Aorta (tissue), 5 donors: ENCODE measurements at regions not wholly inside any gene's neighbourhood (a gene's known extent, or its start where the extent isn't known, plus 50 kb on each side); places are given as distances from the start of the nearest gene placed in this dataset.

ENCODE experiments used
- ATAC-seq: fragments of 200-7000 bp; cut with Tn5 transposase; one replicate; pipeline ENCODE4 v1.9.1; 2022; ENCODE audit warnings: moderate library complexity; ENCODE audit not compliant: low FRiP score
- DNase-seq, 2 donors: peaks; one replicate each; pipeline ENCODE4 v3.0.0-alpha.2; 2020
- H3K27ac ChIP-seq, 2 donors: one replicate each; pipeline ENCODE4 v1.5.1; 2013; ENCODE audit warnings: low read length in 2 of 2, mild to moderate bottlenecking in 2 of 2, moderate library complexity in 2 of 2, control low read depth in 1 of 2, inconsistent platforms in 1 of 2, low read depth in 1 of 2
- H3K27me3 ChIP-seq, 2 donors: one replicate each; pipeline ENCODE4 v1.6.1; 2013; ENCODE audit warnings: control low read depth in 1 of 2, low read length in 1 of 2, mild to moderate bottlenecking in 1 of 2, moderate library complexity in 1 of 2; ENCODE audit not compliant: insufficient read depth in 2 of 2, control insufficient read depth in 1 of 2
- H3K36me3 ChIP-seq, 2 donors: one replicate each; pipeline ENCODE4 v1.6.1; 2013; ENCODE audit warnings: control low read depth in 1 of 2, low read length in 1 of 2, mild to moderate bottlenecking in 1 of 2; ENCODE audit not compliant: insufficient read depth in 2 of 2, control insufficient read depth in 1 of 2
- H3K4me1 ChIP-seq, 2 donors: one replicate each; pipeline ENCODE4 v1.6.1; 2013; ENCODE audit warnings: low read length in 2 of 2, control low read depth in 1 of 2, mild to moderate bottlenecking in 1 of 2, moderate library complexity in 1 of 2; ENCODE audit not compliant: insufficient read depth in 2 of 2, control insufficient read depth in 1 of 2
- H3K4me3 ChIP-seq, 2 donors: one replicate each; pipeline ENCODE4 v1.5.1; 2013; ENCODE audit warnings: low read length in 2 of 2, control low read depth in 1 of 2, mild to moderate bottlenecking in 1 of 2
- H3K9me3 ChIP-seq: one replicate; pipeline ENCODE4 v1.6.1; 2013; ENCODE audit warnings: mild to moderate bottlenecking, low read length; ENCODE audit not compliant: control insufficient read depth
- WGBS, 2 donors: extraction: QIAGEN DNeasy Blood & Tissue Kit; methylation state at CpG; one replicate each; pipeline ENCODE4 v1.1.7; 2013; 5-methylcytosine and 5-hydroxymethylcytosine counted together
- intact Hi-C, 2 donors: fragments of 100-400 bp; cut with DNase I; formaldehyde crosslinking; loops; one replicate each; pipeline versions ENCODE4 v1.14.2 to v1.15.0; 2022
- donor health status: healthy with polysubstance abuse.
- donor health status: Bipolar disorder and iron deficiency.
- donor health status: DM: no; HTN: no; CAD: no.
- donor health status: DM: no; HTN: no; CAD: no.
- donor health status: DM: yes; HTN: yes; CAD: no.

GRCh38 chr5:75002271-75002670 is 50.1 kb downstream of the GCNT4 start:
- no peaks in the 10 kb centered on the region for H3K36me3 ChIP-seq
- ATAC-seq (no peak), DNase-seq (no peak)
- no peaks in the 10 kb centered on the region for H3K27me3 ChIP-seq
- H3K4me3 ChIP-seq = no peak overlapping the region
- H3K27ac ChIP-seq = no peak overlapping the region
- intact Hi-C loops = no loop called here
- 92 to 95% methylated on average over 4 of the region's 4 CpGs for WGBS, 2 donors
- peaks cover 3% of the 10 kb centered on the region for H3K9me3 ChIP-seq
- H3K4me1 ChIP-seq = no peaks in the 10 kb centered on the region

DNA sequence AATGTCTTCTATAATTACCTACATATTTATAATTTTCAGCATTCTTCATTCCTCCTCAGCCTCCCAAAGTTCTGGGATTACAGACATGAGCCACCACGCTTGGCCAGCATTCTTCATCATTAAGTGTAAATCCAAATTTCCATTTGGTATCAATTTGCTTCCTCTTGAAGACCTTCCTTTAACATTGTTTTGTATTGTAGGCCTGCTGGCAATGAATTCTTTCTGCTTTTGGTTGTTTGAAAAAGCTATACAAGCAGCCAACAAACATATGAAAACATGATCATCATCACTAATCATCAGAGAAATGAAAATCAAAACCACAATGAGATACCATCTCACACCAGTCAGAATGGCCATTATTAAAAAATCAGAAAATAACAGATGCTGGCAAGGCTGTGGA is 56.4 kb downstream of the GCNT4 start:
- 85 to 86% methylated on average over 1 of the region's 1 CpG for WGBS, 2 donors
- peaks cover 1% of the 10 kb centered on the region for H3K9me3 ChIP-seq
- H3K36me3 ChIP-seq = no peaks in the 10 kb centered on the region
- ATAC-seq = no peak
- no peak for DNase-seq
- no peaks in the 10 kb centered on the region for H3K4me1 ChIP-seq
- H3K27me3 ChIP-seq = no peaks in the 10 kb centered on the region
- intact Hi-C loops = no loop called here
- no peak overlapping the region for H3K4me3 ChIP-seq
- no peak overlapping the region for H3K27ac ChIP-seq

DNA sequence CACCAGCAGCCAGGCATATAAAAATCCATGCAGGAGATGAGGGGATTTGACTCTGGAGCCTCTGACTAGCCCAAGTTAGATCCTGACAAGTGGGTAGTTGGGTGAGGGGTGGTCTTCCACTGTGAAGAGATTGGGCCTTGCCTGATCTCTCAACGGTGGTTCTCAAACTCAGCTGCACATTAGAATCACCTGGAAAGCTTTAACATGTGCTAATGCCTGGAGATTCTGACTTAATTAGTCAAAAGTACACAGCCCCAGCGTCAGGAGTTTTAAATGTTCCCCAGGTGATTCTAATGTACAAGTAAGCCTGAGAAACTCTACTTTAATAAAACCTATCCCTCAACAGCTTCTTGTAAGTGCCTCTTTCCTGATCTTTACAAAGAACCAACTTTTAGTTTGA is 57.5 kb downstream of the GCNT4 start:
- Histone ChIP-seq H3K36me3 (no peaks in the 10 kb centered on the region), H3K4me3 (no peak overlapping the region), H3K9me3 (peaks cover 1% of the 10 kb centered on the region), H3K27ac (no peak overlapping the region), H3K27me3 (no peaks in the 10 kb centered on the region), H3K4me1 (no peaks in the 10 kb centered on the region)
- DNase-seq (no peak), ATAC-seq (no peak)
- WGBS, 2 donors = 60 to 75% methylated on average over 2 of the region's 2 CpGs
- intact Hi-C loops = no loop called here

DNA sequence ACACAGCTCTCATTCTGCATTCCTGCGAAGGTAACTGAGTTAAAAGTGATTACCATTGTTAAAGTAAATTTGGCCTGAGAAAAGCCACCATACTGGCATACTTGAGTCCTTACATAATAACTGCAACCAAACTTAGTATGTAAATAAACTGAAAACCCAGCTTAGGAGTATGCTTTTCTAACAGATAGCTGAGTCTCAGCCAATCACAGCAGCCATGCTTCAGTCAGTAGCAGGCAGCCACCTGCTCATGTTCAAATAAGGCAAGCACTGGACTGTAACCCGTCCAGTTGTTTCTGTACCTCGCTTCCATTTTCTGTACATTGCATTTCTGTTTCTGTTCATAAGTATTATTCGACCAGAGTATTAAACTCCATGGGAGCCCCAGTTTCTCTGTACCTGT is 58.6 kb downstream of the GCNT4 start:
- no peaks in the 10 kb centered on the region for H3K4me1 ChIP-seq
- intact Hi-C loops = no loop called here

DNA sequence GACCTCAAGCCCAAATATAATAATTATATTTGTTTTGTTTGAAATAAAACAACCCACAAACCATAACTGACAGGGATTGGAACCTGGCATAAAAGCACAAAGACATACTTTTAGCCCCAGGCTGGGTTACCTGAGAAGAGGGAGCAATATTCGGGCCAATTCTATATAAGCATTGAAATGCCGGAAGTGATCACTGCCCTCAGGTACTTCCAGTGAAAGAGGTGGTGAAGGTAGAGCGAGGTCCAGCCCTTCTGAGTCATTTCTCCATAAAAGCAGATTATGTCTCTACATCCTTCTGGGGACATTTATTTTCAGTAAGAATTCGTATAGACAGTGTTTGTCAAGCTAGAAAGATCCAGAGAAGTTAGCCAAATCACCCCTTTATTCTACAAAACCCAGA is 59.6 kb downstream of the GCNT4 start:
- DNase-seq (no peak), ATAC-seq (no peak)
- no peaks in the 10 kb centered on the region for H3K27me3 ChIP-seq
- no peaks in the 10 kb centered on the region for H3K9me3 ChIP-seq
- no peak overlapping the region for H3K4me3 ChIP-seq
- intact Hi-C loops = no loop called here
- H3K4me1 ChIP-seq = no peaks in the 10 kb centered on the region
- no peaks in the 10 kb centered on the region for H3K36me3 ChIP-seq
- no peak overlapping the region for H3K27ac ChIP-seq
- 71 to 73% methylated on average over 4 of the region's 4 CpGs for WGBS, 2 donors

More for the DNA sequence above, 58.6 kb downstream of the GCNT4 start:
- ATAC-seq = no peak
- no peaks in the 10 kb centered on the region for H3K36me3 ChIP-seq
- H3K9me3 ChIP-seq = peaks cover 1% of the 10 kb centered on the region
- no peaks in the 10 kb centered on the region for H3K27me3 ChIP-seq
- H3K4me3 ChIP-seq = no peak overlapping the region
- whole genome bisulfite sequencing, 2 donors = 80% methylated on average over 4 of the region's 4 CpGs
- no peak for DNase-seq
- no peak overlapping the region for H3K27ac ChIP-seq

DNA sequence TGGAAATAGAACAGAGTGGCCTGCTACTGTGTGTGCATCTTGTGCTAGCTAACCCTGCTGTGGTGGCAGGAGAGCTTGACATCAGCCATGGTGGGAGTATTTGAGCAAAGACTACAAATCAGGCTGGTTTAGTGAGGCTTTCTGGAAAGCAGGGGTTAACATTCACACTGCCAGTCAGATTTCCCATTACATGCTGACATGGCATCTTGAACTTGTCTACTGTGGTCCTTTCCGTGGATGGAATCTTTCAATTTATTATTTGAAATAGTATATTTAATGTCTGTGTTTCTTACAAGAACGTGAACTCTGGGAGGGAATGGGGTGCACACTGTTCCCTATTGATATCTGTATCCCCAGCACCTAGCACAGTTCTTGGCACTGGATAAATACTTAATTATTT is 60.8 kb downstream of the GCNT4 start:
- DNase-seq = no peak
- H3K27me3 ChIP-seq = no peaks in the 10 kb centered on the region

DNA sequence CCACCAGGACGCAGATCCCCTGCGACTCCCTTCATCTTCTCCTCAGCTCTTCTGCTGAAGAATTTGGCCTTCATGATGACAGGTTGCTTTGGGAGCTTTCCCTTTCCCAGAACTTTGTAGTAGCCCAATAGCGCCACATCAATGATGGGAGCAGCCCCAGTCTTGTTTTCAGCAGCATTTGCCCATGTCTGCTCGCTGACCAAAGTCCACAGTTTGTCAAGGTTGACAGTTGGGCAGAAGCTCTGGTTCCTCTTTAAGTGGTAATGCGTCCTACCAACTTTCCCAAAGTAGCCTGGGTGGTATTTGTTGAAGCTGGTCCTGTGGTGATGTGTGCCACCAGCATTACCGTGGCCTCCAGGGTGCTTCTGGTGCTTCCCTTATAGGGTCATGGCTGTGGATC is 62.2 kb downstream of the GCNT4 start:
- Histone ChIP-seq H3K36me3 (no peaks in the 10 kb centered on the region), H3K4me3 (no peak overlapping the region), H3K27me3 (no peaks in the 10 kb centered on the region), H3K4me1 (no peaks in the 10 kb centered on the region), H3K9me3 (no peaks in the 10 kb centered on the region), H3K27ac (no peak overlapping the region)
- 91 to 93% methylated on average over 6 of the region's 6 CpGs for whole genome bisulfite sequencing, 2 donors
- intact Hi-C loops = no loop called here
- ATAC-seq (no peak), DNase-seq (no peak)

More for the DNA sequence above, 60.8 kb downstream of the GCNT4 start:
- WGBS, 2 donors = 60 to 66% methylated on average over 2 of the region's 2 CpGs
- ATAC-seq = no peak
- Histone ChIP-seq H3K27ac (no peak overlapping the region), H3K9me3 (no peaks in the 10 kb centered on the region), H3K4me3 (no peak overlapping the region), H3K4me1 (no peaks in the 10 kb centered on the region), H3K36me3 (no peaks in the 10 kb centered on the region)
- intact Hi-C loops = no loop called here

DNA sequence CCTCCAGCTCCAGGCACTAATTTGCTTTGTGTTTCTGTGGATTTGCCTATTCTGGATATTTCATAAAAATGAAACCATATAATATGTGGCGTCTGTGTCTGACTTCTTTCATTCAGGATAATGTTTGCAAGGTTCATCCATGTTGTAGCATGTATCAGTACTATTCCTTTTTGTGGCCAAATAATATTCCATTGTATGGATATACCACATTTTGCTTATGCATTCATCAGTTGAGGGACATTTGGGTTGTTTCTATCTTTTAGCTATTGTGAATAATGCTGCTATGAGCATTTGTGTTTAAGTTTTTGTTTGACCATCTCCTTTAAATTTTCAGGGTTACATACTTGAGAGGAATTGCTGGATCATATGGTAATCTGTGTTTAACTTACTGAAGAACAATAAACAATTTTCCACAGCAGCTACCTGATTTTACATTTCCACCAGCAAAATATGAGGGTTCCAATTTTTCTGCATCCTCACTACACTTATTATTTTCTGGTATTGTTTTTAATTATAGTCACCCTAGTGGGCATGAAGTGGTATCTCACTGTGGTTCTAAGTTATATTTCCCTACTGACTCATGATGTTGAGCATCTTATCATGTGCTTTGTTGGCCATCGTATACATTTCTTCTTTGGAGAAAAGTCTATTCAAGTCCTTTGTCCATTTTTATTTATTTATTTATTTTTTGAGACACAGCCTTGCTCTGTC is 63.9 kb downstream of the GCNT4 start:
- intact Hi-C loops = no loop called here
- Histone ChIP-seq H3K27me3 (no peaks in the 10 kb centered on the region), H3K9me3 (no peaks in the 10 kb centered on the region), H3K4me1 (no peaks in the 10 kb centered on the region), H3K27ac (no peak overlapping the region), H3K4me3 (no peak overlapping the region), H3K36me3 (no peaks in the 10 kb centered on the region)
- WGBS, 2 donors = 95 to 98% methylated on average over 2 of the region's 2 CpGs
- no peak for ATAC-seq
- DNase-seq = no peak

GRCh38 chr5:74978345-74978744 is 74.0 kb downstream of the GCNT4 start:
- peaks cover 2% of the 10 kb centered on the region for H3K9me3 ChIP-seq
- H3K4me1 ChIP-seq = no peaks in the 10 kb centered on the region
- H3K36me3 ChIP-seq = no peaks in the 10 kb centered on the region
- intact Hi-C loops = no loop called here
- H3K27me3 ChIP-seq = no peaks in the 10 kb centered on the region
- H3K4me3 ChIP-seq = no peak overlapping the region
- no peak for ATAC-seq
- WGBS, 2 donors = 50 to 67% methylated on average over 1 of the region's 1 CpG
- DNase-seq = no peak
- no peak overlapping the region for H3K27ac ChIP-seq
